HepG2 (cell line): ENCODE measurements at regions not wholly inside any gene's neighbourhood (a gene's known extent, or its start where the extent isn't known, plus 50 kb on each side); places are given as distances from the start of the nearest gene placed in this dataset.

ENCODE experiments used
- ELF4 ChIP-seq: sonication (generic); formaldehyde crosslinking; IDR thresholded peaks from 2 replicates; pipeline ENCODE4 v1.5.0; 2020; ENCODE audit warnings: missing genetic modification reagents, mild to moderate bottlenecking, moderate library complexity, borderline replicate concordance
- EP300 ChIP-seq, 3 experiments: sonication (generic) in 1 of 3; formaldehyde crosslinking in 1 of 3; IDR thresholded peaks; 2 replicates each; pipeline versions ENCODE4 v1.5.1 to v1.6.1; 2011 to 2020; ENCODE audit warnings: low read depth in 2 of 3, low read length in 2 of 3, borderline replicate concordance in 1 of 3, improper control_type of control experiment in 1 of 3, mild to moderate bottlenecking in 1 of 3, missing genetic modification reagents in 1 of 3, moderate library complexity in 1 of 3
- MTF1 ChIP-seq: sonication (generic); formaldehyde crosslinking; IDR thresholded peaks from 2 replicates; pipeline ENCODE4 v1.5.0; 2020; ENCODE audit warnings: missing genetic modification reagents
- ZBTB21 ChIP-seq: sonication (generic); formaldehyde crosslinking; IDR thresholded peaks from 2 replicates; pipeline ENCODE4 v1.4.0; 2020; ENCODE audit warnings: missing genetic modification reagents
- ZFAT ChIP-seq: sonication (generic); formaldehyde crosslinking; conservative IDR thresholded peaks from 2 replicates; pipeline ENCODE4 v1.8.1; 2023; ENCODE audit warnings: missing genetic modification reagents, inconsistent platforms
- ZNF556 ChIP-seq: sonication (generic); formaldehyde crosslinking; IDR thresholded peaks from 2 replicates; pipeline ENCODE4 v1.4.0; 2020; ENCODE audit warnings: mild to moderate bottlenecking, missing genetic modification reagents, borderline replicate concordance
- TF ChIP-seq, protein P1 (sequence below): sonication (generic); formaldehyde crosslinking; conservative IDR thresholded peaks from 2 replicates; pipeline ENCODE4 v1.8.1; 2023; ENCODE audit warnings: missing genetic modification reagents
- TF ChIP-seq, protein P2 (sequence below): sonication (generic); formaldehyde crosslinking; IDR thresholded peaks from 2 replicates; pipeline ENCODE4 v1.5.0; 2020; ENCODE audit warnings: missing genetic modification reagents
- TF ChIP-seq, protein P3 (sequence below): sonication (generic); formaldehyde crosslinking; IDR thresholded peaks from one replicate; pipeline ENCODE4 v1.5.1; 2020; ENCODE audit warnings: mild to moderate bottlenecking, missing genetic modification reagents; ENCODE audit errors: not compliant biosample characterization
- TF ChIP-seq, protein P4 (sequence below): sonication (generic); formaldehyde crosslinking; IDR thresholded peaks from 2 replicates; pipeline ENCODE4 v1.4.0; 2020; ENCODE audit warnings: mild to moderate bottlenecking, missing genetic modification reagents
- TF ChIP-seq, protein P5 (sequence below): sonication (generic); formaldehyde crosslinking; conservative IDR thresholded peaks from 2 replicates; pipeline ENCODE4 v1.8.0; 2022; ENCODE audit warnings: missing genetic modification reagents
- TF ChIP-seq, protein P6 (sequence below): sonication (generic); formaldehyde crosslinking; IDR thresholded peaks from 2 replicates; pipeline ENCODE4 v1.8.0; 2022; ENCODE audit warnings: missing genetic modification reagents, low read depth, mild to moderate bottlenecking, borderline replicate concordance

GRCh38 chr4:123599061-123599919 lies 202.7 kb downstream of the SPRY1 start (continued):
- peak; percentile 76 to 93; a peak in 3 of 4 replicates for TF ChIP-seq EP300 (IDR thresholded peaks at IDR 0.05; ENCODE audit: low read depth in 2 of 2, low read length in 2 of 2)
- peak; percentile 69; the same call in 1 of the 2 replicates for TF ChIP-seq EP300 (CRISPR knock-in tag; IDR thresholded peaks at IDR 0.05; ENCODE audit: borderline replicate concordance)
- TF ChIP-seq, protein P1, sequence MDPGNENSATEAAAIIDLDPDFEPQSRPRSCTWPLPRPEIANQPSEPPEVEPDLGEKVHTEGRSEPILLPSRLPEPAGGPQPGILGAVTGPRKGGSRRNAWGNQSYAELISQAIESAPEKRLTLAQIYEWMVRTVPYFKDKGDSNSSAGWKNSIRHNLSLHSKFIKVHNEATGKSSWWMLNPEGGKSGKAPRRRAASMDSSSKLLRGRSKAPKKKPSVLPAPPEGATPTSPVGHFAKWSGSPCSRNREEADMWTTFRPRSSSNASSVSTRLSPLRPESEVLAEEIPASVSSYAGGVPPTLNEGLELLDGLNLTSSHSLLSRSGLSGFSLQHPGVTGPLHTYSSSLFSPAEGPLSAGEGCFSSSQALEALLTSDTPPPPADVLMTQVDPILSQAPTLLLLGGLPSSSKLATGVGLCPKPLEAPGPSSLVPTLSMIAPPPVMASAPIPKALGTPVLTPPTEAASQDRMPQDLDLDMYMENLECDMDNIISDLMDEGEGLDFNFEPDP (CRISPR knock-in tag) = no peak
- no peak for TF ChIP-seq MTF1 (CRISPR knock-in tag)
- TF ChIP-seq, protein P2, sequence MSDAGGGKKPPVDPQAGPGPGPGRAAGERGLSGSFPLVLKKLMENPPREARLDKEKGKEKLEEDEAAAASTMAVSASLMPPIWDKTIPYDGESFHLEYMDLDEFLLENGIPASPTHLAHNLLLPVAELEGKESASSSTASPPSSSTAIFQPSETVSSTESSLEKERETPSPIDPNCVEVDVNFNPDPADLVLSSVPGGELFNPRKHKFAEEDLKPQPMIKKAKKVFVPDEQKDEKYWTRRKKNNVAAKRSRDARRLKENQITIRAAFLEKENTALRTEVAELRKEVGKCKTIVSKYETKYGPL (CRISPR knock-in tag) = peak; percentile 83; the same call in 1 of the 2 replicates
- TF ChIP-seq, protein P3, sequence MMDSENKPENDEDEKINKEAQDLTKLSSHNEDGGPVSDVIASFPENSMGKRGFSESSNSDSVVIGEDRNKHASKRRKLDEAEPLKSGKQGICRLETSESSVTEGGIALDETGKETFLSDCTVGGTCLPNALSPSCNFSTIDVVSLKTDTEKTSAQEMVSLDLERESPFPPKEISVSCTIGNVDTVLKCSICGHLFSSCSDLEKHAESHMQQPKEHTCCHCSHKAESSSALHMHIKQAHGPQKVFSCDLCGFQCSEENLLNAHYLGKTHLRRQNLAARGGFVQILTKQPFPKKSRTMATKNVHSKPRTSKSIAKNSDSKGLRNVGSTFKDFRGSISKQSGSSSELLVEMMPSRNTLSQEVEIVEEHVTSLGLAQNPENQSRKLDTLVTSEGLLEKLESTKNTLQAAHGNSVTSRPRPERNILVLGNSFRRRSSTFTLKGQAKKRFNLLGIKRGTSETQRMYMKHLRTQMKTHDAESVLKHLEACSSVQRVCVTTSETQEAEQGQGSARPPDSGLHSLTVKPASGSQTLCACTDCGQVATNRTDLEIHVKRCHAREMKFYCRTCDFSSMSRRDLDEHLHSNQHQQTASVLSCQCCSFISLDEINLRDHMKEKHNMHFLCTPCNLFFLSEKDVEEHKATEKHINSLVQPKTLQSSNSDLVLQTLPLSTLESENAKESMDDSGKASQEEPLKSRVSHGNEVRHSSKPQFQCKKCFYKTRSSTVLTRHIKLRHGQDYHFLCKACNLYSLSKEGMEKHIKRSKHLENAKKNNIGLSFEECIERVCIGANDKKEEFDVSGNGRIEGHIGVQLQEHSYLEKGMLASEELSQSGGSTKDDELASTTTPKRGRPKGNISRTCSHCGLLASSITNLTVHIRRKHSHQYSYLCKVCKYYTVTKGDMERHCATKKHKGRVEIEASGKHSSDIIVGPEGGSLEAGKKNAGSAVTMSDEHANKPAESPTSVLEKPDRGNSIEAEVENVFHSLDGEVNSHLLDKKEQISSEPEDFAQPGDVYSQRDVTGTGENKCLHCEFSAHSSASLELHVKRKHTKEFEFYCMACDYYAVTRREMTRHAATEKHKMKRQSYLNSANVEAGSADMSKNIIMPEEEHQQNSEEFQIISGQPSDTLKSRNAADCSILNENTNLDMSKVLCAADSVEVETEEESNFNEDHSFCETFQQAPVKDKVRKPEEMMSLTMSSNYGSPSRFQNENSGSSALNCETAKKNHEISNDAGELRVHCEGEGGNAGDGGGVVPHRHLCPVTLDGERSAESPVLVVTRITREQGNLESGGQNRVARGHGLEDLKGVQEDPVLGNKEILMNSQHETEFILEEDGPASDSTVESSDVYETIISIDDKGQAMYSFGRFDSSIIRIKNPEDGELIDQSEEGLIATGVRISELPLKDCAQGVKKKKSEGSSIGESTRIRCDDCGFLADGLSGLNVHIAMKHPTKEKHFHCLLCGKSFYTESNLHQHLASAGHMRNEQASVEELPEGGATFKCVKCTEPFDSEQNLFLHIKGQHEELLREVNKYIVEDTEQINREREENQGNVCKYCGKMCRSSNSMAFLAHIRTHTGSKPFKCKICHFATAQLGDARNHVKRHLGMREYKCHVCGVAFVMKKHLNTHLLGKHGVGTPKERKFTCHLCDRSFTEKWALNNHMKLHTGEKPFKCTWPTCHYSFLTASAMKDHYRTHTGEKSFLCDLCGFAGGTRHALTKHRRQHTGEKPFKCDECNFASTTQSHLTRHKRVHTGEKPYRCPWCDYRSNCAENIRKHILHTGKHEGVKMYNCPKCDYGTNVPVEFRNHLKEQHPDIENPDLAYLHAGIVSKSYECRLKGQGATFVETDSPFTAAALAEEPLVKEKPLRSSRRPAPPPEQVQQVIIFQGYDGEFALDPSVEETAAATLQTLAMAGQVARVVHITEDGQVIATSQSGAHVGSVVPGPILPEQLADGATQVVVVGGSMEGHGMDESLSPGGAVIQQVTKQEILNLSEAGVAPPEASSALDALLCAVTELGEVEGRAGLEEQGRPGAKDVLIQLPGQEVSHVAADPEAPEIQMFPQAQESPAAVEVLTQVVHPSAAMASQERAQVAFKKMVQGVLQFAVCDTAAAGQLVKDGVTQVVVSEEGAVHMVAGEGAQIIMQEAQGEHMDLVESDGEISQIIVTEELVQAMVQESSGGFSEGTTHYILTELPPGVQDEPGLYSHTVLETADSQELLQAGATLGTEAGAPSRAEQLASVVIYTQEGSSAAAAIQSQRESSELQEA (CRISPR knock-in tag) = no peak
- TF ChIP-seq, protein P4, sequence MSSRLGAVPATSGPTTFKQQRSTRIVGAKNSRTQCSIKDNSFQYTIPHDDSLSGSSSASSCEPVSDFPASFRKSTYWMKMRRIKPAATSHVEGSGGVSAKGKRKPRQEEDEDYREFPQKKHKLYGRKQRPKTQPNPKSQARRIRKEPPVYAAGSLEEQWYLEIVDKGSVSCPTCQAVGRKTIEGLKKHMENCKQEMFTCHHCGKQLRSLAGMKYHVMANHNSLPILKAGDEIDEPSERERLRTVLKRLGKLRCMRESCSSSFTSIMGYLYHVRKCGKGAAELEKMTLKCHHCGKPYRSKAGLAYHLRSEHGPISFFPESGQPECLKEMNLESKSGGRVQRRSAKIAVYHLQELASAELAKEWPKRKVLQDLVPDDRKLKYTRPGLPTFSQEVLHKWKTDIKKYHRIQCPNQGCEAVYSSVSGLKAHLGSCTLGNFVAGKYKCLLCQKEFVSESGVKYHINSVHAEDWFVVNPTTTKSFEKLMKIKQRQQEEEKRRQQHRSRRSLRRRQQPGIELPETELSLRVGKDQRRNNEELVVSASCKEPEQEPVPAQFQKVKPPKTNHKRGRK (CRISPR knock-in tag) = no peak
- TF ChIP-seq ZNF556 (CRISPR knock-in tag) = no peak
- TF ChIP-seq ZFAT = no peak
- TF ChIP-seq ZBTB21 (CRISPR knock-in tag) = no peak
- TF ChIP-seq ELF4 = peak; percentile 27; the same call in 1 of the 2 replicates
- TF ChIP-seq, protein P5, sequence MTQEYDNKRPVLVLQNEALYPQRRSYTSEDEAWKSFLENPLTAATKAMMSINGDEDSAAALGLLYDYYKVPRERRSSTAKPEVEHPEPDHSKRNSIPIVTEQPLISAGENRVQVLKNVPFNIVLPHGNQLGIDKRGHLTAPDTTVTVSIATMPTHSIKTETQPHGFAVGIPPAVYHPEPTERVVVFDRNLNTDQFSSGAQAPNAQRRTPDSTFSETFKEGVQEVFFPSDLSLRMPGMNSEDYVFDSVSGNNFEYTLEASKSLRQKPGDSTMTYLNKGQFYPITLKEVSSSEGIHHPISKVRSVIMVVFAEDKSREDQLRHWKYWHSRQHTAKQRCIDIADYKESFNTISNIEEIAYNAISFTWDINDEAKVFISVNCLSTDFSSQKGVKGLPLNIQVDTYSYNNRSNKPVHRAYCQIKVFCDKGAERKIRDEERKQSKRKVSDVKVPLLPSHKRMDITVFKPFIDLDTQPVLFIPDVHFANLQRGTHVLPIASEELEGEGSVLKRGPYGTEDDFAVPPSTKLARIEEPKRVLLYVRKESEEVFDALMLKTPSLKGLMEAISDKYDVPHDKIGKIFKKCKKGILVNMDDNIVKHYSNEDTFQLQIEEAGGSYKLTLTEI (CRISPR knock-in tag) = no peak
- TF ChIP-seq, protein P6, sequence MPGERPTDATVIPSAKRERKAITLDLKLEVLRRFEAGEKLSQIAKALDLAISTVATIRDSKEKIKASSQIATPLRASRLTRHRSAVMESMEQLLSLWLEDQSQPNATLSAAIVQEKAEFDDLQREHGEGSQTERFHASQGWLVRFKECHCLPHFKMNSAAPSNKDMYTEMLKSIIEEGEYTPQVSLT (CRISPR knock-in tag) = no peak
